GM12878 (cell line): ENCODE measurements at regions not wholly inside any gene's neighbourhood (a gene's known extent, or its start where the extent isn't known, plus 50 kb on each side); places are given as distances from the start of the nearest gene placed in this dataset.

ENCODE experiments used
- ATAC-seq: fragments of 200-7000 bp; cut with Tn5 transposase; 3 replicates; pipeline ENCODE4 v1.9.1; 2020; ENCODE audit warnings: mild to moderate bottlenecking, moderate library complexity
- BruUV-seq: library from RNA; stranded (reverse); fragments of 400-500 nt; replicated peaks from 2 replicates; lab custom pipeline; 2021; lab: Mats Ljungman, UMichigan
- CTCF ChIA-PET: fragments of 300-600 bp; sonication (Branson Sonifier 250); formaldehyde crosslinking; extraction: SDS; loops from one replicate; lab custom pipeline; 2021; ENCODE audit warnings: inconsistent platforms; lab: Yijun Ruan, JAX
- POLR2A ChIA-PET: fragments of 350-600 bp; formaldehyde crosslinking; extraction: SDS; loops from one replicate; lab custom pipeline; 2021; ENCODE audit warnings: inconsistent platforms; lab: Charles Lee
- RAD21 ChIA-PET: fragments of 300-600 bp; sonication (Branson Sonifier 250); formaldehyde crosslinking; loops from one replicate; lab custom pipeline; 2023; ENCODE audit warnings: antibody characterized with exemption; ENCODE audit not compliant: unreplicated experiment; lab: Charles Lee
- SMC1A ChIA-PET: fragments of 300-600 bp; sonication (Branson Sonifier 250); formaldehyde crosslinking; loops from one replicate; lab custom pipeline; 2023; ENCODE audit not compliant: unreplicated experiment, uncharacterized antibody; lab: Charles Lee
- DNase-seq: peaks from one replicate; pipeline ENCODE4 v3.0.0-alpha.2; 2011; ENCODE audit warnings: low read depth, low spot score
- FAIRE-seq: peaks from 3 replicates; lab custom pipeline; 2011; peaks lifted over from hg19 to GRCh38; lab: Jason Lieb, UNC
- H2AFZ ChIP-seq: 2 replicates; pipeline ENCODE4 v1.6.0; 2011; ENCODE audit warnings: low read depth, low read length, control low read depth; ENCODE audit not compliant: control insufficient read depth
- H3K27ac ChIP-seq: 2 replicates; pipeline ENCODE4 v1.5.1; 2011; ENCODE audit warnings: control low read depth; ENCODE audit not compliant: control insufficient read depth, insufficient read depth
- H3K27me3 ChIP-seq, 2 experiments: replicated peaks in 1 of 2; 2 replicates each; pipeline versions ENCODE4 v1.6.0 to v1.6.1; 2011; ENCODE audit warnings: low read length in 1 of 2; ENCODE audit not compliant: control insufficient read depth in 2 of 2, insufficient read depth in 2 of 2
- H3K36me3 ChIP-seq, 2 experiments: 2 replicates each; pipeline ENCODE4 v1.5.1; 2011; ENCODE audit warnings: low read length in 1 of 2; ENCODE audit not compliant: control insufficient read depth in 2 of 2, insufficient read depth in 2 of 2
- H3K4me1 ChIP-seq: 2 replicates; pipeline ENCODE4 v1.6.1; 2011; ENCODE audit warnings: mild to moderate bottlenecking, low read length, moderate library complexity, mixed read lengths; ENCODE audit not compliant: control insufficient read depth, insufficient read depth
- H3K4me2 ChIP-seq: 2 replicates; pipeline ENCODE4 v1.6.0; 2011; ENCODE audit warnings: control low read depth; ENCODE audit not compliant: control insufficient read depth, insufficient read depth
- H3K4me3 ChIP-seq: fragments of 200-600 bp; sonication (generic); 2 replicates; pipeline ENCODE4 v1.5.1; 2016
- H3K79me2 ChIP-seq: 2 replicates; pipeline ENCODE4 v1.6.0; 2011; ENCODE audit warnings: low read length; ENCODE audit not compliant: control insufficient read depth, insufficient read depth
- H3K9ac ChIP-seq: 2 replicates; pipeline ENCODE4 v1.8.0; 2011; ENCODE audit warnings: low read length, control low read depth, mixed read lengths; ENCODE audit not compliant: control insufficient read depth, insufficient read depth
- H3K9me3 ChIP-seq: replicated peaks from 3 replicates; pipeline ENCODE4 v1.5.1; 2011; ENCODE audit warnings: mild to moderate bottlenecking, low read length; ENCODE audit not compliant: control insufficient read depth, insufficient read depth
- H4K20me1 ChIP-seq: 2 replicates; pipeline ENCODE4 v1.6.0; 2011; ENCODE audit not compliant: control insufficient read depth, insufficient read depth
- ASH2L ChIP-seq: fragments of 300-600, 200-600 bp; sonication (generic); IDR thresholded peaks from 2 replicates; pipeline ENCODE4 v1.6.1; 2017; ENCODE audit warnings: low read depth, mild to moderate bottlenecking, borderline replicate concordance
- BRCA1 ChIP-seq: IDR thresholded peaks from 2 replicates; pipeline ENCODE4 v1.6.1; 2011; ENCODE audit warnings: low read depth, low read length, improper control_type of control experiment
- CBFB ChIP-seq: IDR thresholded peaks from 2 replicates; pipeline ENCODE4 v1.6.1; 2016; ENCODE audit warnings: antibody characterized with exemption, low read depth
- DPF2 ChIP-seq: fragments of 450-650 bp; IDR thresholded peaks from 2 replicates; pipeline ENCODE4 v1.6.1; 2017; ENCODE audit warnings: mild to moderate bottlenecking
- ESRRA ChIP-seq: IDR thresholded peaks from 2 replicates; pipeline ENCODE4 v1.6.1; 2012; ENCODE audit warnings: mild to moderate bottlenecking, low read length, improper control_type of control experiment
- FOS ChIP-seq: IDR thresholded peaks from 3 replicates; pipeline ENCODE4 v1.6.1; 2011; ENCODE audit warnings: borderline replicate concordance; ENCODE audit not compliant: insufficient read length; ENCODE audit errors: extremely low read depth
- HDAC2 ChIP-seq: fragments of 200-600 bp; sonication (generic); IDR thresholded peaks from 2 replicates; pipeline ENCODE4 v1.6.1; 2017
- HSF1 ChIP-seq: fragments of 150-350 bp; IDR thresholded peaks from 2 replicates; pipeline ENCODE4 v1.6.1; 2014; ENCODE audit warnings: mild to moderate bottlenecking, low read depth, low read length
- IRF3 ChIP-seq: fragments of 450-650 bp; IDR thresholded peaks from 2 replicates; pipeline ENCODE4 v1.6.1; 2014; ENCODE audit warnings: mild to moderate bottlenecking
- MTA2 ChIP-seq: fragments of 450-650 bp; IDR thresholded peaks from 2 replicates; pipeline ENCODE4 v1.6.1; 2016; ENCODE audit warnings: low read depth, mild to moderate bottlenecking, moderate library complexity
- MYC ChIP-seq: IDR thresholded peaks from 2 replicates; pipeline ENCODE4 v1.6.1; 2011; ENCODE audit warnings: mild to moderate bottlenecking, low read length, moderate library complexity, inconsistent platforms; ENCODE audit not compliant: insufficient read depth, insufficient replicate concordance, insufficient read length, severe bottlenecking
- SIN3A ChIP-seq: IDR thresholded peaks from 2 replicates; pipeline ENCODE4 v1.6.1; 2012; ENCODE audit warnings: low read depth, low read length, improper control_type of control experiment
- TAF1 ChIP-seq: IDR thresholded peaks from 2 replicates; pipeline ENCODE4 v1.6.1; 2011; ENCODE audit warnings: mild to moderate bottlenecking, low read depth, low read length, borderline replicate concordance
- YY1 ChIP-seq: IDR thresholded peaks from 2 replicates; pipeline ENCODE4 v1.6.1; 2011; ENCODE audit warnings: low read depth, mild to moderate bottlenecking, low read length
- ZBED1 ChIP-seq: IDR thresholded peaks from 2 replicates; pipeline ENCODE4 v1.6.1; 2016; ENCODE audit warnings: borderline replicate concordance
- ZBTB40 ChIP-seq: fragments of 450-650 bp; IDR thresholded peaks from 2 replicates; pipeline ENCODE4 v1.6.1; 2016; ENCODE audit warnings: mild to moderate bottlenecking, moderate library complexity, borderline replicate concordance
- ZSCAN29 ChIP-seq: fragments of 450-650 bp; IDR thresholded peaks from 2 replicates; pipeline ENCODE4 v1.6.1; 2017; ENCODE audit warnings: mild to moderate bottlenecking, moderate library complexity
- WGBS: methylation state at CpG from one replicate; pipeline ENCODE4 v1.1.6; 2016; ENCODE audit warnings: low lambda C conversion rate; ENCODE audit not compliant: insufficient replicate concordance, insufficient coverage; ENCODE audit errors: missing lambda C conversion rate; 5-methylcytosine and 5-hydroxymethylcytosine counted together
- in situ Hi-C: fragments of 300-500 bp; cut with MboI; formaldehyde crosslinking; loops from 9 replicates; pipeline ENCODE4 v1.14.3; 2018; ENCODE audit warnings: mixed read lengths
- intact Hi-C: fragments of 100-400 bp; cut with micrococcal nuclease; formaldehyde crosslinking; loops from one replicate; pipeline ENCODE4 v1.14.2; 2022; ENCODE audit not compliant: unreplicated experiment

GRCh38 chr16:7077636-7078035 is 255.0 kb upstream of the RBFOX1 start:
- SMC1A ChIA-PET, result no interaction called here
- TF ChIP-seq MYC, result no peak
- no peak for TF ChIP-seq MTA2
- no peak for TF ChIP-seq TAF1
- TF ChIP-seq ZSCAN29, result no peak
- no peak for TF ChIP-seq ESRRA
- TF ChIP-seq FOS, result no peak
- no peak for TF ChIP-seq HDAC2
- no peak for TF ChIP-seq CBFB
- no peak for TF ChIP-seq ASH2L
- no peak for TF ChIP-seq ZBTB40
- TF ChIP-seq IRF3, result no peak
- no peak for TF ChIP-seq BRCA1
- no peak for TF ChIP-seq ZBED1
- no peak for TF ChIP-seq YY1
- TF ChIP-seq DPF2, result no peak
- no peak for TF ChIP-seq SIN3A
- no peak for TF ChIP-seq HSF1
- BruUV-seq, result no TSS peak
- Histone ChIP-seq H3K36me3 (no peaks in the 10 kb centered on the region), H2AFZ (no peak overlapping the region), H3K27ac (no peak overlapping the region), H3K9ac (no peak overlapping the region), H3K79me2 (no peaks in the 10 kb centered on the region), H4K20me1 (no peaks in the 10 kb centered on the region), H3K27me3 (no peaks in the 10 kb centered on the region), H3K4me1 (no peaks in the 10 kb centered on the region), H3K9me3 (no peaks in the 10 kb centered on the region; the same call in 2 of the 3 replicates), H3K4me3 (no peak overlapping the region), H3K4me2 (no peak overlapping the region)
- intact Hi-C loops, result no loop called here
- DNase-seq (no peak), FAIRE-seq (no peak), ATAC-seq (no peak)
- RAD21 ChIA-PET, result no interaction called here
- WGBS, result 26% methylated on average over 4 of the region's 4 CpGs
- CTCF ChIA-PET, result no interaction called here
- in situ Hi-C loops, result no loop called here
- POLR2A ChIA-PET, result no interaction called here
